ENCODE measurements at regions not wholly inside any gene's neighbourhood (a gene's known extent, or its start where the extent isn't known, plus 50 kb on each side); places are given as distances from the start of the nearest gene placed in this dataset.

DNA sequence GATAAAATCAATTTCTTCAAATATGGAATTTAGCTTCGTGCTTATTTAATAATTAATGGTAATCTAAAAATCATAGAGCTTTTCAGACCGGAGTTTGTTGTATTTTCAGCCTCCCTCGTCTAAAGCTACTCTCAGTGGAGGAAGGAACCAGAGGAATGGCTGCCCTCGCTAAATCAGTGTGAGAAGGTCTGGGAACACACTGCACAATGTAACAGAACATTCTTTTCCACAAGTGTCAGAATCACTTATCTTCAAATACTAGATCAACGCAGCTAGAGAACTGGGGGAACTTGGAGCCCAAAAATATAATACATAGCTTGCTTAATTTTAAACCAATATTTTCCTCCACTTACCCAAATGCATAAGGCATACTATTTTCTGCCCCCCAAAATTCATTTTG lies 148.5 kb downstream of the MTERF1 start:
- TF ChIP-seq POLR2A (IDR thresholded peaks at IDR 0.05) = no peak
- TF ChIP-seq, protein P1, sequence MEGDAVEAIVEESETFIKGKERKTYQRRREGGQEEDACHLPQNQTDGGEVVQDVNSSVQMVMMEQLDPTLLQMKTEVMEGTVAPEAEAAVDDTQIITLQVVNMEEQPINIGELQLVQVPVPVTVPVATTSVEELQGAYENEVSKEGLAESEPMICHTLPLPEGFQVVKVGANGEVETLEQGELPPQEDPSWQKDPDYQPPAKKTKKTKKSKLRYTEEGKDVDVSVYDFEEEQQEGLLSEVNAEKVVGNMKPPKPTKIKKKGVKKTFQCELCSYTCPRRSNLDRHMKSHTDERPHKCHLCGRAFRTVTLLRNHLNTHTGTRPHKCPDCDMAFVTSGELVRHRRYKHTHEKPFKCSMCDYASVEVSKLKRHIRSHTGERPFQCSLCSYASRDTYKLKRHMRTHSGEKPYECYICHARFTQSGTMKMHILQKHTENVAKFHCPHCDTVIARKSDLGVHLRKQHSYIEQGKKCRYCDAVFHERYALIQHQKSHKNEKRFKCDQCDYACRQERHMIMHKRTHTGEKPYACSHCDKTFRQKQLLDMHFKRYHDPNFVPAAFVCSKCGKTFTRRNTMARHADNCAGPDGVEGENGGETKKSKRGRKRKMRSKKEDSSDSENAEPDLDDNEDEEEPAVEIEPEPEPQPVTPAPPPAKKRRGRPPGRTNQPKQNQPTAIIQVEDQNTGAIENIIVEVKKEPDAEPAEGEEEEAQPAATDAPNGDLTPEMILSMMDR (IDR thresholded peaks at IDR 0.05 in 4 of 5, conservative IDR thresholded peaks at IDR 0.05 in 1 of 5) = no peak
